ENCODE measurements at regions not wholly inside any gene's neighbourhood (a gene's known extent, or its start where the extent isn't known, plus 50 kb on each side); places are given as distances from the start of the nearest gene placed in this dataset.

DNA sequence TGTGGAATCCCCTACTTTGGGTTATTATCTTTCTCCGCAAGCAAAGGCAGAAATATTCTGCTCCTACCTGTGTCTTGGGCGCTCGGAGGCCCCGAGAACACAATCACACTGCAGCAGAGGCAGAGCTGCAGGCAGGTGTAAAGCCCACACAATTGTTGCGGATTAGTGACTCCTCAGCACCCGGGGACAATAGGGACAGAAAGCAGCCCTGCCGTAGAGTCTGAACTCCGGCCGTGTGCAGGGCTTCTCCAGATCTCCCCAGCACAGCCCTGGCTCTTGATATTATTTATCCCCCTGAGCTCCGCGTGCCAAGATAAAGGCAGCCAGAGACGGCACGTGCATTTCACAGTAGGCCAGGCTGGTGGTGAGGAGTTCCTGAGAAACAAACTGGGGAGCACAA, 229.2 kb downstream of the EN1 start:
- Histone ChIP-seq H3K9me3 (no peaks in the 10 kb centered on the region), H3K27me3 (peaks cover 0 to 7% (median 0%) of the 10 kb centered on the region in 4 donors), H3K36me3 (no peaks in the 10 kb centered on the region), H3K4me3 (no peak overlapping the region), H3K27ac (no peak overlapping the region), H3K4me1 (peaks cover 0 to 3% (median 0%) of the 10 kb centered on the region in 3 donors)
- no peak for TF ChIP-seq POLR2A (IDR thresholded peaks at IDR 0.05)
- TF ChIP-seq, protein P1, sequence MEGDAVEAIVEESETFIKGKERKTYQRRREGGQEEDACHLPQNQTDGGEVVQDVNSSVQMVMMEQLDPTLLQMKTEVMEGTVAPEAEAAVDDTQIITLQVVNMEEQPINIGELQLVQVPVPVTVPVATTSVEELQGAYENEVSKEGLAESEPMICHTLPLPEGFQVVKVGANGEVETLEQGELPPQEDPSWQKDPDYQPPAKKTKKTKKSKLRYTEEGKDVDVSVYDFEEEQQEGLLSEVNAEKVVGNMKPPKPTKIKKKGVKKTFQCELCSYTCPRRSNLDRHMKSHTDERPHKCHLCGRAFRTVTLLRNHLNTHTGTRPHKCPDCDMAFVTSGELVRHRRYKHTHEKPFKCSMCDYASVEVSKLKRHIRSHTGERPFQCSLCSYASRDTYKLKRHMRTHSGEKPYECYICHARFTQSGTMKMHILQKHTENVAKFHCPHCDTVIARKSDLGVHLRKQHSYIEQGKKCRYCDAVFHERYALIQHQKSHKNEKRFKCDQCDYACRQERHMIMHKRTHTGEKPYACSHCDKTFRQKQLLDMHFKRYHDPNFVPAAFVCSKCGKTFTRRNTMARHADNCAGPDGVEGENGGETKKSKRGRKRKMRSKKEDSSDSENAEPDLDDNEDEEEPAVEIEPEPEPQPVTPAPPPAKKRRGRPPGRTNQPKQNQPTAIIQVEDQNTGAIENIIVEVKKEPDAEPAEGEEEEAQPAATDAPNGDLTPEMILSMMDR (IDR thresholded peaks at IDR 0.05): no peak
- intact Hi-C loops (cut with DNase I): no loop called here
- WGBS, 2 donors: 54 to 60% methylated on average over 2 to 4 of the region's 13 CpGs
- DNase-seq: no peak

DNA sequence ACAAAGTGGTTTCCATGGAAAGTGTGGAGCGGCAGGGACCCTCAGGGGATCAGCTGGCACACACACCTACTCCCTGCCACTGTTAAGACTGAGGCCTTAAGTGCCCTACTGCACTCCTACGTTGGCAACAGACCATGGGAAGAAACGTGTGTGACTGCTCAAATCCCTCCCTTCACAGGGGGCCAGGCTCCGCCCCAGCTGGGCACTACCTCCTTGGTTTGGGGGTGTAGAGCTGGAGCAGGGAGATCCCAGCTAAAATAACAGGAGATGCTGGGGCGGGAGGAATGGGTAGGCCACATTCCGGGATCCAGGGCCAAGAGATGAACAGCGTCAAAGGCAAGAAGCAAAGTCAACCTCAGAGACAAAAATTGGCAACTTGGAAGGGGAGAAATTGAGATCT, 231.0 kb downstream of the EN1 start:
- no peak for TF ChIP-seq POLR2A (IDR thresholded peaks at IDR 0.05)
- TF ChIP-seq, protein P1 (IDR thresholded peaks at IDR 0.05): no peak
- 69 to 71% methylated on average over 5 to 6 of the region's 7 CpGs for WGBS, 2 donors
- H3K27me3 ChIP-seq: peaks cover 0 to 7% (median 0%) of the 10 kb centered on the region in 4 donors
- H3K9me3 ChIP-seq: no peaks in the 10 kb centered on the region
- no peaks in the 10 kb centered on the region for H3K36me3 ChIP-seq
- peaks cover 0 to 3% (median 0%) of the 10 kb centered on the region in 3 donors for H3K4me1 ChIP-seq
- DNase-seq: no peak
- intact Hi-C loops (cut with DNase I): no loop called here
- H3K27ac ChIP-seq: no peak overlapping the region
- no peak overlapping the region for H3K4me3 ChIP-seq

DNA sequence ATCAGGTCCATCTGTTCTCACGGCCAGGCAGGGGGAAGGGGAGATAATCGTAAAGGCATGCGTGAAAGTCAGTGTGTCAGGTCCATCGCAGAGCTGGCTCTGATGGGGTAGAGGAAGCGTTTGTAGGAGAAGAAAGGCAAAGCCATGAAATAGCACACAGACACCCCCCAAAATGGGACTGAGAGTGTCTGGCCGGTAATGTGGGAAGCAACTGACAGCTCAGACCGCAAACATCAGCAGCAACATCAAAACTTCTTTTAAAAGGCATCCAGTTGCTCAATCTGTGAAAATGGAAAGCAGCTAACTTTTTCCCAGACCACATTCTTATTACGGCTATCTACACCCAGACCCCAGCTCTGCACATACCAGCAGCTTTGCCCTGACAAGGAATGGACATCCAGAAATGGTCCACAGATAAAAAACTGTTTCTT, 232.6 kb downstream of the EN1 start:
- intact Hi-C loops (cut with DNase I): no loop called here

DNA sequence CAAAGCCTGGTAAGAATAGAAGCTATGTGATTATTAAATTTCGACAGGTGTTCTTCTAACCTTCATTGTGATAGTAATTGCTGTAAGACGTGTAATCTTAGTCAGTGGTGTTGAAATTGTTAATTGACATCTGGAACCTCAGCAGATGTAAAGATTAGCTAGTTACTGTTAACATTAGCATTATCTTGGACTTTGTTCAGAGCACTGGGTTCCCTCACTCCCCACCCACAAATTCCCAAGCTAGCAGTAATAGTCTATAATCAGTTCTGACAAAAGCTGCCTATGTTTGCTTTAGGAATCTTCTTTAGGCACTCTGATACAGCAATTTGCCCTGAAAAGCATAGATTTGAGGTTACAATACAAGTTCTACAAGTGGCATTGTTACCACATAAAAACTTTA, 233.7 kb downstream of the EN1 start:
- Histone ChIP-seq H3K4me3 (no peak overlapping the region), H3K27ac (no peak overlapping the region), H3K27me3 (peaks cover 0 to 2% (median 0%) of the 10 kb centered on the region in 4 donors), H3K36me3 (no peaks in the 10 kb centered on the region), H3K4me1 (peaks cover 0 to 3% (median 0%) of the 10 kb centered on the region in 3 donors), H3K9me3 (no peaks in the 10 kb centered on the region)
- TF ChIP-seq, protein P1 (IDR thresholded peaks at IDR 0.05): no peak
- no peak for TF ChIP-seq POLR2A (IDR thresholded peaks at IDR 0.05)
- no peak for DNase-seq
- intact Hi-C loops (cut with DNase I): no loop called here
- 30 to 36% methylated on average over 2 of the region's 2 CpGs for WGBS, 2 donors

More for the DNA sequence above, 232.6 kb downstream of the EN1 start:
- Histone ChIP-seq H3K4me1 (peaks cover 0 to 3% (median 0%) of the 10 kb centered on the region in 3 donors), H3K4me3 (no peak overlapping the region), H3K36me3 (no peaks in the 10 kb centered on the region), H3K27me3 (peaks cover 0 to 7% (median 0%) of the 10 kb centered on the region in 4 donors), H3K9me3 (no peaks in the 10 kb centered on the region), H3K27ac (no peak overlapping the region)
- no peak for DNase-seq
- TF ChIP-seq, protein P1 (IDR thresholded peaks at IDR 0.05): no peak
- TF ChIP-seq POLR2A (IDR thresholded peaks at IDR 0.05): no peak
- 28 to 38% methylated on average over 8 of the region's 8 CpGs for WGBS, 2 donors

DNA sequence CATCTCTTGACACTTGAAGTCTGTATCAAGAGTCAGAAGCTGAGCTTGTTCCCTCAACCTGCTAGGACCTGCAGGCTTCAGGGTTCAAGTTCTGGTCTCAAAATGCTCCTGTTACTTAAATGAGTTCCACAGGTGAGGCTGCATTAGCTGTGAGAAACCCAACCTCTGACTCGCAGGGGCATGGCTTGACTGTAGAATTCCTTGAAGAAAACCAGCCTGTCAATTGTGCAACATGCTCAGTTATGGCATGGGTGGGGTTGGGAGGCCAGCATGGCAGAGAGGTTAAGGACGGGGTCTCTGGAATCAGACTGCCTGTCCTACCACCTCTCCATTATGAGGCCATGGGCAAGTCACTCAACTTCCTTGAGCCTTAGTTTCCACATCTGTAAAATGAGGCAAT, 235.8 kb downstream of the EN1 start:
- no peaks in the 10 kb centered on the region for H3K9me3 ChIP-seq
- H3K4me3 ChIP-seq: no peak overlapping the region
- H3K27ac ChIP-seq: no peak overlapping the region
- intact Hi-C loops (cut with DNase I): no loop called here
- peaks cover 0 to 3% (median 0%) of the 10 kb centered on the region in 3 donors for H3K4me1 ChIP-seq
- no peak for TF ChIP-seq POLR2A (IDR thresholded peaks at IDR 0.05)
- TF ChIP-seq, protein P1 (IDR thresholded peaks at IDR 0.05): no peak
- DNase-seq: no peak
- H3K36me3 ChIP-seq: no peaks in the 10 kb centered on the region
- no peaks in the 10 kb centered on the region for H3K27me3 ChIP-seq
- 100% methylated on average over 1 of the region's 2 CpGs; no CpG with 5 or more reads in 1 of the 2 donors for WGBS, 2 donors

Measured in esophagus squamous epithelium (tissue), 5 donors.